ENCODE measurements at regions not wholly inside any gene's neighbourhood (a gene's known extent, or its start where the extent isn't known, plus 50 kb on each side); places are given as distances from the start of the nearest gene placed in this dataset.

DNA sequence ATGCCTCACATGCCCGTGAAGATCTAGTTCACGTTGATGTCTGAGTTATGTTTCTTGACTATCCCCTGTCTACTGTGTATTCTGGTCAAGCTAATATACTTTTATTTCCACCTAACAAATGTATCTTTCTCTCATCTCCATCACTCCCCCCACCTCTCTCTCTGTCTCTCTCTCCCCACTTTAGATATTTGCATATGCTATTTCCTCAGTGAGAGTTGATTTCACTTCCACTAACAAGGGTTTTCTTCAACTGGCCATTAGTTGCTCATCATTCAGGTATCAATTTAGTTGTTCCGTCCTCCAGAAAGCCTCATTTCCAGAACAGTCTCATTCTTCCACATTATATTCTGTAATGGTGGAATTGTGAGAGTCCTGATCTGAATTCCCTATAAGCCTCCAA lies 1777.8 kb upstream of the TENM3 start:
- DNase-seq = no peak

DNA sequence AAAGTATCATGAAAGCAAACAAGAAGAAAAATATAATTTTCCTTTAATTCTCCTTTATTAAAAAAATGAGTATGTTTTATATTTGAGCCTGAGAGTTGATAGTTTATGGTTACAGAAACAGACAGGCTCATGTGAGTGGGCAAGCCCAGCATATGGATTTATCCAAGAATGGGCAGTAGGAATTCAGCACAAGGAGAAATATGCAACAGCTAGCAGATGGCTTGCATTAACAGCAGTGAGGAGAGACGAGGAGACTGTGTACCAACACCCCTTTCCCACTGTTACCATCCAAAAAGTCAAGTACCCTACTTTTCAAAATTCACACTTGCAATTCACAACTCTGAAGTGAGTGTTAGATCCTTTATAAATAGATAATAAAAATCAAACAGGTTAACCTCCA lies 1760.2 kb upstream of the TENM3 start:
- no peak for DNase-seq

DNA sequence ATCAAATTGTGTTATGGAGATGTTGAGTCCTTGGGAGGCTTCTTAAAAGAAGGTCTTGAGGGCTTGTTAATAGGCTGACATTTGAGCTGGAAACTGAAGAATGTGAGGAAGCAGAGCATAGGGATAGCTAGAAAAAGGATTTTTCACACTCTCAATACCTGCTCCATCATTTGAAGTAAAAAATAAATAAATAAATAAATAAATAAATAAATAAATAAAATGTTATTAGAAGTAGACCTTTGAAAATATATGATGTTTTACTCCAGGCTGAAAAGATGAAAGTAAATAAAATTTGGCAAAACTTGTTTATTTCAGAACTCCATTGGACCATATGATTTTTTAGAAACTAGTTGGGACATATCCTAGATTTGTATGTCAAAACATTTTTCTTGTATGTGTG lies 1757.8 kb upstream of the TENM3 start:
- no peak for DNase-seq

DNA sequence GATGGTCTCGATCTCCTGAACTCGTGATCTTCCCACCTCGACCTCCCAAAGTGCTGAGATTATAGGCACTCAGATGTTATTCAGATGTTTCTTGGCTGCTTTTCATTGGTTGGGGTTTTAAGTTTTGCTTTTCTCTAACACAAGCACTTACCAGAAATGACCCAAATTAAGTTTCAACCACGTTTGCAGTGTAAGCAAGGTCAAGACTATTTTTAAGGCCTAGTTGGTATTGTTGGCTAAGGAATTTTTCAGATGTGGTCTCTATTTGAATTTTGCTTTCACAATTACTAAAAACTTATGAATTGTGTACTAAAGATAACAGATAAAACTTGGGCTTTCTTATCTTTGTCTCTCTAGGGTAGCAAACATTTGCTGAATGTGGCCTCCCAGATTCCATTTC lies 1756.9 kb upstream of the TENM3 start:
- no peak for DNase-seq

DNA sequence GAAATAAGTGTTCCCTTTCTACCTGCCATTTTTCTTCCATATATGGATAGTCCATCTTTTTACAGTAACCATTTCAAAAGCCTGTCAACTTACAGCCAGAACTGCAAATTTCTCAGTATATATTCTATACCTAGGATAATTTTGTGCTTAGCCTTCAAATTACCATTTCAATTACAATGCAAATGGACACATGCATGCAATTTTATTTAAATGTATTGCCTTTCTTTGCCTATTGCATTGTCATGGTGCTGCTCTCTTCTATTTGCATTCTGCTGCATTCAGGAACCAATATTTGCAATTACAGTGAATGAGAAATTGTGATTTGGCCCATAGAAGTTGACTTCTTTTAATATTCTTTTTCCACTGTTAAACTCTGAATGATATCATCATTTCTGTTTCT lies 1753.4 kb upstream of the TENM3 start:
- no peak for DNase-seq

DNA sequence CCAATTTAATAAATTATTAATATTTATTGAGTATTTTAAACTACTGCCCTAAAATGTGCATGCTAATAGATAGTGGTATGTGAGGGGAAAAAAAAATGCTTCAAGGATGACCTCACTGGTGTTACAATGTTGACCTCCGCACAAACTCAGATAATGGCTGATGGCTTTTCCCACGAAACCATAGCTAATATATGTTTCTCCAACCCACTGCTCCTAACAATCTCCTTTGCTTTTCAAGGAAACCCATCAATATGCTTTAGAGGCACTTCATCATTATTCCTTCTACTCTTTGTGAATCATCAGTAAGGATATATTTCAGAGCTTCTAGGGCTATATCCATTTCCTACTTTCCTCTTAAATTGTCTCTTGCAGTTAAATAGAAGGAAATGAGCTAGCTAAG lies 1752.0 kb upstream of the TENM3 start:
- DNase-seq = no peak

DNA sequence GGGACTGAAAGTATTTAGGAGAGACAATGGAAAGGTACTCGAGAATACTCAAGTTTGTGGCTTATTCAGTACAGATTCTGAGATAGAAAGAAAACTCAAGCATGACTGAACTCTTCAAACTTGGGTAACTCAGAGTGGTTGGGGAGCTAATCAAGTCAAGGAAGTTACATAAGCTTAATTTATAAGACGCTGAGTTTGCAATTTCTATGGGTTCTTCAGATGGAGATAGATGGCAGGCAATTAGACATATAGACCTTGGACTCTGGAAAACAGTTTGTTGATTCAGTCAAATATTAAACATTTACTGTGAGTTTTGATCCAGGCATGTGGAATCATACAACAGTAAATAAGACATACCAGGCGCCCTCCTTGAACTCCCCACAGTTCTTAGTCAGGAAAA lies 1749.9 kb upstream of the TENM3 start:
- no peak for DNase-seq

DNA sequence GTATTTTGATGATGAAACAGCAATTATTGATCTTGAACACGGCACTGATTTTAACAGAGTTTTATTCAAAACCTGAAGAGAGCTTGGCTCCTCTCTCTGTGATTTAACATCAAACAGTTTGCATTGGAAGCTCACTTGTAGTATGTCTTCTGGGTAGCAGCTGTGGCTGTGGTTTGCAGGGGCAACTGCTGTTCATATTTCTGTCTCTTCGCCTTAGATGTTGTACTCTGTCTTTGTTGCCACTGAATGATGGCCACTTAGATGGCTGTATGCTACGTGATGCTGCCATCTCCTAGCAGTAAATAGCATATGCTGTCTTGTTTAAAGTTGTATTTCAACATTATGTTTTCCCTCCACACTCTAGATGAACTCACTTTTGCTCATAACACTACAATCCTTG lies 1743.0 kb upstream of the TENM3 start:
- DNase-seq = no peak

DNA sequence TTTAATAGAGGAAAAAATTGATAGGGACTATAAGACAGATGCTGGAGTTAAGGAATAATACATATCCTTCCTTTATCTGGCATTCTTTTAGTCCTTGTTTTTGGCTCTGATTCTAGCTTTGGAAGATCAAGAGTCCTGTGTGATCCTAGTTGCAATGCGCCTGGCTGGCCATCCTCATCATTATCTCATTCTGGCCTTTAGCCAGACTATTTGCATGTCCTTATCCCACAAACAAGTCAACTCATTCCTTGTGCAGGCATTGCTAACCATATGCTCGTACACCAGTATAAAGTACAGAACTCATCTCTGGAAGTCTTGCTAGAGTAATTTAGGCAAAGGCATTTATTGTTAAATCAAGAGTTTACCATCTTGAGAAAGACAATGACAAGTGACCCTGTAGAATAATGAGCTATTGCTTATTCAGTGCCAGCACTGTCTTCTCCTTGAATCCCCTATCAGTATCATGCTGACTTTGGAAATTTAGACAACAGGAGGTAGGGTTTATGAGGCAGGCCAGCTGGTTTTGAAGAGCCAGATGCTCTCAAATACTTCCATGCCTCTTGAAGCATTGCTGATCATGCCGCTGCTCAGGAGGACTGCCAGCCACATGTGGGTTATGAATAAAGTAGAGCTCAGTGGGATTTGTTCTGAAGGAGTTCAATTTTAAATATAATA lies 1730.3 kb upstream of the TENM3 start:
- DNase-seq = no peak

DNA sequence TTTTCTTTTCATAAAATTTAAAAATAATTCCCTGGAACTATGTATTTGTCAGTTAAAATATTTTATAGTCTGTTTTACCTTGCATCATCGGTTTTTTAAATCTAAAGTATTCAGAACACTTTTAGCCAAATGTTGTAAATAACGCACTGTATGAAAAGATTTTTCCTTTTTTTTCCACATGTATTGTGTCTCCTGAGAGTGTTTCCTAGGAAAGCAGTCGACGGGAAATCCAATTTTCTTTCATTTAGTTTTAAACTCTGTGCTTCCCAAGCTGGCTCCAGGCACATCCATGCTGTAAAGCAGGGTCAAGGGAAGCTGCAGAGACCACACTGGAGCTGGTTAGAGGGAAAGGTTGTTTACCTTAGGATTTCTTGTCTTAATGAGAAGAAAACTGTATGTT lies 1724.3 kb upstream of the TENM3 start:
- no peak for DNase-seq

DNA sequence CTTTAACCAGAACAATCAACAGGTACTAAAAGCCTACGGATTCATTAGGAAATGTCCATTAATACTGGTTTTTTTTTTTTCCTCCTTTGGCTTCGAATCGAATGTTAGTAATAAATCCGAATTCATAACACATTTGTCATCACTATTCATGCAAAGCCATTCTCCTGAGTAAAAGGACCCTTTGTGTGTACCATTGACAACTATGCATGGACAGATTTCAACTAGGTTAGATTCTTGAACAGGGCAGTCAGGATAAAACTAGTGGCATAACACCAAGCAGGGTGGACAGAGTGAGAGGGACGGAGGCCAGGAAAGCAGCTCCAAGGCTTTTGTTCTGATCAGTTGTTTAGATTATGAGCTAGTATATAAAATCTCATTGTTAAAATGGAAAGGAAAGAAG lies 1722.0 kb upstream of the TENM3 start:
- DNase-seq = no peak

DNA sequence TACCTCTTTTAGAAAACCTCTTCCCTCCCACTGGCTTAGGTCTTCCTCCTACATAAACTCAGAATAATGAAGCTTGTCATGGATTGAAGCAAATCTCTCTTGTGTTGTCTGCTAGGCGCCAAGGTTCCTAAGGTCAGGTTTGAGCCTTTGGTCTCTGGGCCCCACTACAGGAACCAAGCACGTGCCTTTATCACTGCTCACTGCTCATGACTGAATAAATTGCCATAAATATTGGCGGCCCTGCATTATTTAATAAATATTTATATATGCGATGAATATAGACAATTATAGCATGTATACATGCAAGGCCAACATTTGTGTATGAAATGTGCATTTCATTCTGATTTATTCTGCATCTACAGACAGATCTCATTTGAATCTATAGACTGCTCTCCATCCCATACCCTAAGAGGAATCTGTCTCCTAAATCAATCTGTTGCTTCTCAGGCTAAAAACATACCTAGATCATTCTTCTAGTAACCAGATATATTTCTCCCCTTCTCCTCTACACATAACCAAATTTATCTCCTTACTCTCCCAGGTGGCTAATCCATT lies 1717.6 kb upstream of the TENM3 start:
- no peak for DNase-seq

DNA sequence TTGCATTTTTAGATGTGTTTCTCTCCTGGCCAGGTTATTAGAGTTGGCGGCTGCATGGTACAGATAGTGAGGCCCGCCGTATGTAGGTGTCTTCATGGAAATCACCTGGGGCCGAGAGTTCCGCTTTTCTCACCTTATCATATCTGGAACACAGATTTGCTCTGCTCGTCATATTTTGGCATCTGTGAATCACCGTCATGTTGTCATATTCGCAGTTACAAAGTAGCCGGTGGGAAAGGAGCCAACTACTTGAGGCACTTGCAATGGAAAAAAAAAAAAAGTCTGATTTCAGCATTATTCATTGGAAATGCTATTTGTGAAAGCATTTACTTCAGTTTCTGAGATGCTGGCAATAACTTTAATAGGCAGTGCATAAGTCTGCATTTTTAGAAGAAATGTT lies 1715.2 kb upstream of the TENM3 start:
- DNase-seq = no peak

DNA sequence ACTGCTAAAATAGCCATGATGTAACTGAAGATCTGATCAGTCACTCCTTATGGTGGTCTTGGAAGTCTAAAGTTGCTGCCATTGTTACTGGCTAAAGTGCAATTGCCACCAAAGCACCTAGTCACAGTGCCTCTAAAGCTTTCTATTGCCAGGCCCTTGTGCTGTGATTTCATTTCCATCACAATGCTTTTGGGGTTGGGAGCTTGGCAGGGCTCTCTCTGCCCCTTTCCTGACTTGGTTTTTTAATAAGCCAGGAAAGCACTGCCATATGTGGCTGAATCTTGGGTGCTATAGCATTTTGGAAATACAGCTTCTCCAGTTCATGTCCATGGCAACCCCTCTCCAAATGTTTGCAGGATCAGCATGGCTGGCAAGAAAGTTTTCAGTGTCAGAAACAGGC lies 1712.4 kb upstream of the TENM3 start:
- DNase-seq = no peak

DNA sequence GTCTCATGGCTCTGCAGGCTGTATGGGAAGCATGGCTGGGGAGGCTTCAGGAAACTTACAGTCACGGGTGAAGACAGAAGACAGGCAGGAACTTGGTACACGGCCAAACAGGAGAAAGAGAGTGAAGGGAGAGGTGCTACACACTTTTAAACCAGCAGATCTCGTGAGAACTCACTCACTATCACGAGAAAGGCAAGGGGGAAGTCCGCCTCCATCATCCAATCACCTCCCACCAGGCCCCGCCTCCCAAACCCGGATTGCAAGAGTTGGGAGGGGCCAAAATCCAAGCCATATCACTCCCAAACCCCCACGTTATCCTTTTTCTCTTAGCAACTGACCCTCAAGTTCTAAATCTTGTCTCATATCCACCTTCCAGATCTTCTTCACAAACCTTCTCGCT lies 1710.5 kb upstream of the TENM3 start:
- no peak for DNase-seq

DNA sequence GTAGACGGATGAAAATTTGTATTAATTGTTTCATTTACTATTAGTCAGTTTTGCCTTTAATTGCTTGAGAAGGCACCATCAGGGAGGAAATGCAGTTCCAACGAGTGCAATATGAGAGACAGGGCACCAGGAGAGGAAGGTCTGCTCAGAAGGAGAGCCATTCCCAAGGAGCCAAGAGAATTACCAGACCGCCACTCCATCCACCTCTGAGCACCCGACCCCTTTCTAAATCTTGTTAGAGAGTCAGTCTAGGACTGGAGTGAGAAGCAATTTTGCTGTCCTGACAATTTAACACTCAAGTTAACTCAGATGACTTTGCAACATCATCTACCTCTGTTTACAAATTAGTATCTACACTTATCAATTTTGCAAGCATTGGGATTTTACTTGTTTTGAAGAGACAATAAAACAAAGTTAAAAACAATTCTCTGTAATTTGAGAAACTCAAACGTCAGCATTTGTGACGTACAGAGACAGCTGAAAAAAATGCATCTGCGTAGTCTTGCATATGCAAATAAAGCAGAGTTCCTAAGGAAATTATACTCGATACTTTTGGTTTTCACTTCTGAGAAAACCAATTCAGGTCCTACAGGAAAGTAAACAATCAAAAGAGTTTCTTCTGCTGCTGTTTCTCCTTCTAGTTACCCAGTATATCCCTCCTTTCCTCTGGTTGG lies 1704.7 kb upstream of the TENM3 start:
- no peak for DNase-seq

DNA sequence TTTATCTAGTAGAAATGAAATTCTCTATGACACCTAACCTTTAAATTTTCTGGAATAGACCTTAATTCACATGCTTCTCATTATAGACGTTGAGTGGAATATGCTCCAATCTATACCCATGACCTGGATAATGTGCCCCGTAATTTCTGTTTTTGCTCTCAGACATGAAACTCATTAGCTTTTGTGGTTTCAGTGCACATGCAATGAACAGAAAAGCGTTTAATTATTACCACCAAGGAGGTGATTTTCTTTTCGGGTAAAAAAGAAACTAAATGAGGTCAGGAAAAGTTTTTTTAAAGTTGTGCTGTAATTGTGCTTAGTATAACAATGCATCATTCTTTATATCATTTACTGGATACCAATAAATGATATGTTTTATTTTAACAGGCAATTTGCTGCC lies 1703.9 kb upstream of the TENM3 start:
- no peak for DNase-seq

DNA sequence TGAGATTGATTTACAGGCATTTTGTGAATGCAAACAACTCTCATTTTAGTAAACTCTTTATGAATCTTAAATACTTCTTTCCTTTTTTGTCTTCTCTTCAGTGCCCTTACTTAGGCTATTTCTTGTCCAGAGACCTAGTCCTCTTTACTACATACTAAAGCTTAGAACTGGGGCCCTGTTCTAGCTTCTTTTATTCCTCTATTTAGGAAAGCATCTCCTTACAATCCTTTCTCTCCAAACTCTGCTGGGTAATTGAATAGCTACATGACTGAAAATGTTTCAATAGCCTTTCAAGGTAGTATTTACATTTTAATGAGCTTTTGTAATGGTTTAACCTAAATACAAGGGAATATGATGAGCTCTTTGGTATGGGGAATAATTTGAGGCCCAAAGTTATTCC lies 1701.5 kb upstream of the TENM3 start:
- DNase-seq = no peak

DNA sequence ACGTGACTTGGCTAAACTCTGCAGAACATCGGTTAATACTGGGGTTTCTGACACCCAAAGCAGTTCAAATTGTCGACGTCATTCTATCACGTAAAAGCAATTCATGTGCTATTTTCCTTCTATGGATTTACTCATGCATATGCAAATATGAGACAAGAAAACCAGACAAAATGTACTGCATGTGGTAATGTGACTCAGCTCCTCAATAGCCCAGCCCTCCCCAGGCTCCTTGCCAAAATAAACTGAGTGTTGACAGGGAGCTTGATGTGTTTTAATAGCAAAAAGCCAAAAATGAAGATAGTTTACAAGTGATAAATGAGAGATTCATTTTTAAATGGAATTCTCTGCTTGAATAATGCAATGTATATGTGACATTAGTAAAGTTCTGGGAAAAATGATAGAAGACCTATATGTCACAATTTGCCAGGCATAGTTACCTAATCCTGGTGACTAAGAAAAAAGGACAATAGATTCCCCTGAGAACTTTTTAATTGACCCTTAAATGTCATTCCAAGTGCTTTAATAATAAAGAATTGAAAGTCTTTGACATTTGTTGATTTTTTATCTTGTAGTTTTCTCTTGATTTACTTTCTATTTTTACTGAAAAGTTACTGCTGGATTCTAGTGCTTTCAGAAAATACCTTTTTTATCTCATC lies 1700.6 kb upstream of the TENM3 start:
- DNase-seq = no peak

DNA sequence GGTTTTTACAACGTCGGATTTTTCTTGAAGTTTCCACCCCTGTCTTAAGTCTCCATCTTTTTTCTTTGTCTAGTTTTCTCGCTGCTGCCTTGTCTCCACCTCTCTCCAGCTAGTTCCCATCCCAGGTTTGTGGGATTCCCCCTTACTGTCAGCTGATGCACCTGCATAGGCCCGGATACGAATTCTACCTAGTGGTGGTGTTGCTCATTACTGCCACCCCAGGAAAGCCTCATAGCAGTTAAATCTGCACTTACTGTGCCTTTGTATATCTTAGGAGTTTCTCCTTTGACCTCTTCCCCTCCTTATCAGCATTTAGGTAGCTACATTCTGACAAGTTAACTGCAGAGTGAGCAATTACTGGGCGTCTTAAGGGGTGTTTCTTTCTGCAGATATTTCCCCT lies 1693.1 kb upstream of the TENM3 start:
- DNase-seq = no peak

DNA sequence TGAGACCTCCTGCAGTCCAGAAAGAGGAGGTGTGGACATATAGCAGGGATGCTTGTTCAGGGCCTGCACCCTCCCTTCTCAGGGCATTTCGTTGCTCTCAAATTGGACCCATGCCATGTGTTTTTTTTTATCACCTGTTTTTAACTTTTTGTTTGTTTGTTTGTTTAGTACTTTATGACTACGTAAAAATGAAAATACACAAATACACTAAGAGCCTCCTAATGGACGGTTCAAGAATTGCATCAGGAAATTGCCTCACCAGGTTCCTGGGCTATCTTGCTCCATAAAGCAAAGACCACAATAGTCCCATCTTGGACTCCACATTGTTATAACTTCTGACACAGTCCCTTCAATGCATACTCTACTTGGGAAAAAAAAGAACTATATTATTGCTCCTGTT lies 1685.9 kb upstream of the TENM3 start:
- DNase-seq = no peak

DNA sequence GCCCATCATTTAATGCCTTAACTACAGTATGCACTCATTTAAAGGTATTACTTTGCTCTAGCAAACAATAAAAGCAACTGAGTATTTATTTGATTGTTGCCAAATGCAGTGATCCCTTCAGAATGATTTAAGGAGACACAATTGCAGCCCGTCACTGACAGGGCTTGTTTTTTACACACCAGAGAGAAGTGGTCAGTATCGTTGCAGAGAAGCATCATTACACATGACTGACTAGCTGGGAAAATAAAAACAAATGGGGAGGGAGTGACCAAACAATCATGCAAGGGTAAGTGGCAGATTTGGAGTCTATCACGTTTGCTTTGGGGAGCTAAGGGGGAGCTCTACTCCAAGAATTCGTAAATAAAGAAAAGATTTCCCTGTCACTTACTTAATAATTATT lies 1685.3 kb upstream of the TENM3 start:
- no peak for DNase-seq

DNA sequence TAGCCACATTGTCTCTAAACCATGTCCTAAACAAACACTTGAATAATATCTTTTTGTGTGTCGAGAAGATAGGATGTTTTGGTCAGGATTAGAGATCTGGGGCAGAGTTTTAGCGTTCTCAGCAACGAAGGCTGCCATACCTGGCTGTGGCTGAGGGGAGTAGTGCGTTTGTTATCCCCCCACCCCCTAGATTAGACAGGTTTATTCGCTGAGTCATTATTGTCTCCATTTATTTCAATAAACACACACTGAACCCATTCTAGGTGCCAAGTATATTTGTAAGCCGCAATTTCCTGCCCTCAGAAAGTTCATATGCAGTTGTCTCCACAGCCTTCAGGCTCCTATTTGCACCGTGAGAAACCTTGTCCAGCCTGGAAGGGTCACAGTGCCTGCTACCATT lies 1684.8 kb upstream of the TENM3 start:
- no peak for DNase-seq

DNA sequence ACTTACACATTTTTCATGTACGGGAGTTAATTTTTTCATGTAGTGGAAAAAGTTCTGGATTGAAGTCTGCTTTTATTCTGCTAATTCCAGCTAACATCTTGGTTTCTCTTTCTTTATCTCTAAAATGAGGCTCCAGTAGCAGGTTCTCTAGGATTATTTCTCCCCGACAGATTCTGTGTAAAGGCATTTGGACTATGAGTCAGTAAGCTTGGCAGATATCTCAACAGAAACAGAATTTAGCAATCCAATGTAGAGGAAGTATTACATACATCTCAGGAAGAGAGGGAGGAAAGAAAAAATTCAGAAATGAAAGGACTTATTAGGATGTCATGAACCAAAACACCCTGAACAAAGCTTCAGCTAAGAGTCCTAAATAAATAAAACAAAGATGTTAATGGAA lies 1682.3 kb upstream of the TENM3 start:
- no peak for DNase-seq

All from activated CD4-positive, alpha-beta T cell treated with anti-CD3 and anti-CD28 coated beads, Interleukin-2, amount 50 U/mL, for 48 hours (primary cell).